Stimulated activated CD4-positive, alpha-beta T cell treated with anti-CD3 and anti-CD28 coated beads, Interleukin-15, amount 100 ng/mL, for 24 hours (primary cell): ENCODE measurements at regions not wholly inside any gene's neighbourhood (a gene's known extent, or its start where the extent isn't known, plus 50 kb on each side); places are given as distances from the start of the nearest gene placed in this dataset.

Experiments
- DNase-seq: peaks from one replicate; pipeline ENCODE4 v3.0.0-alpha.2; 2020

GRCh38 chrX:69362354-69362753 lies 141.8 kb upstream of the NALF2 start:
- no peak for DNase-seq

GRCh38 chrX:69361311-69361845 lies 142.7 kb upstream of the NALF2 start:
- no peak for DNase-seq

GRCh38 chrX:69357317-69357716 lies 146.8 kb upstream of the NALF2 start:
- no peak for DNase-seq

- no peak for DNase-seq
These were observed 159.6 kb upstream of the PJA1 start for GRCh38 chrX:69324851-69325250.

GRCh38 chrX:69323786-69324720 lies 158.8 kb upstream of the PJA1 start:
- DNase-seq, result no peak

GRCh38 chrX:69321789-69322188 lies 156.5 kb upstream of the PJA1 start:
- no peak for DNase-seq

- no peak for DNase-seq
These were observed 155.9 kb upstream of the PJA1 start for GRCh38 chrX:69321006-69321655.

- DNase-seq, result no peak
These were observed 154.9 kb upstream of the PJA1 start for GRCh38 chrX:69320116-69320515.

- no peak for DNase-seq
These were observed 154.1 kb upstream of the PJA1 start for GRCh38 chrX:69319376-69319775.

- no peak for DNase-seq
These were observed 153.5 kb upstream of the PJA1 start for GRCh38 chrX:69318651-69319340.

- DNase-seq, result no peak
These were observed 152.5 kb upstream of the PJA1 start for GRCh38 chrX:69317721-69318120.

GRCh38 chrX:69314436-69315348 lies 149.4 kb upstream of the PJA1 start:
- DNase-seq, result no peak

- no peak for DNase-seq
These were observed 148.5 kb upstream of the PJA1 start for GRCh38 chrX:69313617-69314290.

- DNase-seq, result no peak
These were observed 146.8 kb upstream of the PJA1 start for GRCh38 chrX:69311936-69312670.

GRCh38 chrX:69309074-69309792 lies 144.0 kb upstream of the PJA1 start:
- no peak for DNase-seq

GRCh38 chrX:69307756-69308155 lies 142.5 kb upstream of the PJA1 start:
- DNase-seq, result no peak

- DNase-seq, result no peak
These were observed 141.8 kb upstream of the PJA1 start for GRCh38 chrX:69307029-69307428.

- DNase-seq, result no peak
These were observed 140.8 kb upstream of the PJA1 start for GRCh38 chrX:69306063-69306404.

GRCh38 chrX:69305333-69306062 lies 140.2 kb upstream of the PJA1 start:
- DNase-seq, result no peak

GRCh38 chrX:69303231-69303630 lies 138.0 kb upstream of the PJA1 start:
- no peak for DNase-seq
